MCF 10A (cell line): ENCODE measurements at regions not wholly inside any gene's neighbourhood (a gene's known extent, or its start where the extent isn't known, plus 50 kb on each side); places are given as distances from the start of the nearest gene placed in this dataset.

Source experiments
- BruUV-seq: library from RNA; stranded (reverse); fragments of 400-500 nt; replicated peaks from 2 replicates; lab custom pipeline; 2021; lab: Mats Ljungman, UMichigan
- CTCF ChIA-PET: fragments of 300-600 bp; sonication (Branson Sonifier 250); formaldehyde crosslinking; extraction: SDS; loops from one replicate; lab custom pipeline; 2021; ENCODE audit warnings: antibody characterized with exemption, inconsistent platforms; lab: Yijun Ruan, JAX
- POLR2A ChIA-PET: fragments of 300-600, 350-650 bp; sonication (Branson Sonifier 250); formaldehyde crosslinking; extraction: SDS; loops from one replicate; lab custom pipeline; 2020; ENCODE audit warnings: antibody characterized with exemption, inconsistent platforms; lab: Yijun Ruan, JAX
- DNase-seq: peaks from one replicate; pipeline ENCODE4 v3.0.0-alpha.2; 2018; ENCODE audit not compliant: unreplicated experiment
- H3K27ac Mint-ChIP-seq: one replicate; pipeline ENCODE4 v1.8.0; 2022; ENCODE audit warnings: mild to moderate bottlenecking, low read depth, mixed read lengths; ENCODE audit not compliant: unreplicated experiment
- H3K27me3 Mint-ChIP-seq: one replicate; pipeline ENCODE4 v1.8.0; 2022; ENCODE audit warnings: mixed read lengths; ENCODE audit not compliant: insufficient read depth, unreplicated experiment
- H3K36me3 Mint-ChIP-seq: one replicate; pipeline ENCODE4 v1.8.0; 2022; ENCODE audit warnings: mild to moderate bottlenecking, moderate library complexity, mixed read lengths; ENCODE audit not compliant: insufficient read depth, unreplicated experiment
- H3K4me1 Mint-ChIP-seq: one replicate; pipeline ENCODE4 v1.8.0; 2022; ENCODE audit warnings: mixed read lengths; ENCODE audit not compliant: insufficient read depth, unreplicated experiment
- H3K4me3 Mint-ChIP-seq: one replicate; pipeline ENCODE4 v1.8.0; 2022; ENCODE audit warnings: mild to moderate bottlenecking, moderate library complexity, mixed read lengths; ENCODE audit not compliant: unreplicated experiment
- H3K9me3 Mint-ChIP-seq: one replicate; pipeline ENCODE4 v1.8.0; 2022; ENCODE audit warnings: mixed read lengths; ENCODE audit not compliant: unreplicated experiment
- intact Hi-C: fragments of 100-400 bp; cut with micrococcal nuclease; formaldehyde crosslinking; loops from 2 replicates; pipeline ENCODE4 v1.14.1; 2022
- TF ChIP-seq, protein P1 (sequence below): fragments of 200-600 bp; IDR thresholded peaks from one replicate; pipeline ENCODE4 v1.8.0; 2022; ENCODE audit warnings: antibody characterized with exemption, mild to moderate bottlenecking; ENCODE audit not compliant: unreplicated experiment

DNA sequence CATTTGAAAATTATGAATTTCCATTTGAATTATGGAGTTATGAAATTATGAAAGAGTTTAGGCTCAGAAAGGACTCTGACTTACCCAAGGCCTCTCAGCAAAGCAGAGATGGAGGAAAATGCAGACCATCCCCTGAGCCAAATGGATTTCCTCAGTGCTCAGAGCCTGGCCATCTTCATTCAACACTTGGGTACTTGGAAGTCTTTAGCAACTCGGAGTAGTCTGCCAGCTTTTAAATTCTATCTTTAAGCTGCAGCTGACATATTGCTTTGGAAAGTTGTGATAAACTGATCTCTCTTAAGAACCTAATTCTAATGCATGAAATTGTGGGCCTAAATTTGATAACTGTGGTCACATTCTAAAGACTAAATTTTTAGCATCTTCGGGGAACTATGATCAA is 315.4 kb downstream of the SAMD5 start:
- H3K36me3 Mint-ChIP-seq: no peaks in the 10 kb centered on the region
- BruUV-seq: no TSS peak
- POLR2A ChIA-PET: no interaction called here
- H3K9me3 Mint-ChIP-seq: no peaks in the 10 kb centered on the region
- no peaks in the 10 kb centered on the region for H3K27me3 Mint-ChIP-seq
- H3K27ac Mint-ChIP-seq: no peak overlapping the region
- TF ChIP-seq, protein P1, sequence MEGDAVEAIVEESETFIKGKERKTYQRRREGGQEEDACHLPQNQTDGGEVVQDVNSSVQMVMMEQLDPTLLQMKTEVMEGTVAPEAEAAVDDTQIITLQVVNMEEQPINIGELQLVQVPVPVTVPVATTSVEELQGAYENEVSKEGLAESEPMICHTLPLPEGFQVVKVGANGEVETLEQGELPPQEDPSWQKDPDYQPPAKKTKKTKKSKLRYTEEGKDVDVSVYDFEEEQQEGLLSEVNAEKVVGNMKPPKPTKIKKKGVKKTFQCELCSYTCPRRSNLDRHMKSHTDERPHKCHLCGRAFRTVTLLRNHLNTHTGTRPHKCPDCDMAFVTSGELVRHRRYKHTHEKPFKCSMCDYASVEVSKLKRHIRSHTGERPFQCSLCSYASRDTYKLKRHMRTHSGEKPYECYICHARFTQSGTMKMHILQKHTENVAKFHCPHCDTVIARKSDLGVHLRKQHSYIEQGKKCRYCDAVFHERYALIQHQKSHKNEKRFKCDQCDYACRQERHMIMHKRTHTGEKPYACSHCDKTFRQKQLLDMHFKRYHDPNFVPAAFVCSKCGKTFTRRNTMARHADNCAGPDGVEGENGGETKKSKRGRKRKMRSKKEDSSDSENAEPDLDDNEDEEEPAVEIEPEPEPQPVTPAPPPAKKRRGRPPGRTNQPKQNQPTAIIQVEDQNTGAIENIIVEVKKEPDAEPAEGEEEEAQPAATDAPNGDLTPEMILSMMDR: no peak
- peaks cover 4% of the 10 kb centered on the region for H3K4me1 Mint-ChIP-seq
- no peak overlapping the region for H3K4me3 Mint-ChIP-seq
- DNase-seq: no peak
- intact Hi-C loops: no loop called here
- CTCF ChIA-PET: interaction anchor here (1.0 kb wide), 1 partner anchor 13 kb away, joined by 3 read pairs; no protein-coding TSS in a partner anchor

DNA sequence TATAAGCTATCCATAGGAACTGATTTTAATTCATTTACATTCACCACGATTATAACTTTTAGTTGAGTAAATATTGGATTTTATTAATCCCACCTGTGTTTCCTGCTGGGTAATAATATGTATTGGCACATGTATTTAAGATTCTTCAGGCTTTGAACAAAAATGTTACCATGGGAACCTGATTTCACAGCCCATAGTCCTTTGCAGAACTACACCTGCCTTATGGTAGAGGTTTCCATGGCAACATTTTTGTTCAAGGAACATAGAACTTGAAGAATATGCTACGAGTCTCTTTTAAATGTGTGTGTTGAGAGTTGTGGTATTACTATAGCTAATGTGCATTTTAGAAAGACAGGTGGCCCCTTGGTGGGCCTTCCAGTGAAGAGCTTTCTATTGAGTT is 317.4 kb downstream of the SAMD5 start:
- Mint-ChIP-seq H3K4me3 (no peak overlapping the region), H3K36me3 (no peaks in the 10 kb centered on the region), H3K4me1 (no peaks in the 10 kb centered on the region), H3K27ac (no peak overlapping the region), H3K27me3 (no peaks in the 10 kb centered on the region), H3K9me3 (no peaks in the 10 kb centered on the region)
- intact Hi-C loops: no loop called here
- BruUV-seq: no TSS peak
- ChIA-PET CTCF (interaction anchor here (0.6 kb wide), 1 partner anchor 320 kb away, joined by 4 read pairs; no protein-coding TSS in a partner anchor), POLR2A (no interaction called here)
- DNase-seq: no peak
- TF ChIP-seq, protein P1: no peak

GRCh38 chr6:147826698-147827097 is 318.2 kb downstream of the SAMD5 start:
- ChIA-PET CTCF (no interaction called here), POLR2A (no interaction called here)
- Mint-ChIP-seq H3K4me3 (no peak overlapping the region), H3K27me3 (no peaks in the 10 kb centered on the region), H3K9me3 (no peaks in the 10 kb centered on the region), H3K4me1 (no peaks in the 10 kb centered on the region), H3K27ac (no peak overlapping the region), H3K36me3 (no peaks in the 10 kb centered on the region)
- no TSS peak for BruUV-seq
- DNase-seq: no peak
- intact Hi-C loops: no loop called here
- TF ChIP-seq, protein P1: no peak

GRCh38 chr6:147829418-147829817 is 320.9 kb downstream of the SAMD5 start:
- H3K27me3 Mint-ChIP-seq: no peaks in the 10 kb centered on the region
- intact Hi-C loops: no loop called here
- TF ChIP-seq, protein P1: no peak
- POLR2A ChIA-PET: no interaction called here
- H3K4me1 Mint-ChIP-seq: peaks cover 4% of the 10 kb centered on the region
- BruUV-seq: no TSS peak
- H3K4me3 Mint-ChIP-seq: no peak overlapping the region
- DNase-seq: no peak
- CTCF ChIA-PET: no interaction called here
- H3K36me3 Mint-ChIP-seq: no peaks in the 10 kb centered on the region
- H3K27ac Mint-ChIP-seq: no peak overlapping the region
- H3K9me3 Mint-ChIP-seq: no peaks in the 10 kb centered on the region
